ENCODE measurements at regions not wholly inside any gene's neighbourhood (a gene's known extent, or its start where the extent isn't known, plus 50 kb on each side); places are given as distances from the start of the nearest gene placed in this dataset.

DNA sequence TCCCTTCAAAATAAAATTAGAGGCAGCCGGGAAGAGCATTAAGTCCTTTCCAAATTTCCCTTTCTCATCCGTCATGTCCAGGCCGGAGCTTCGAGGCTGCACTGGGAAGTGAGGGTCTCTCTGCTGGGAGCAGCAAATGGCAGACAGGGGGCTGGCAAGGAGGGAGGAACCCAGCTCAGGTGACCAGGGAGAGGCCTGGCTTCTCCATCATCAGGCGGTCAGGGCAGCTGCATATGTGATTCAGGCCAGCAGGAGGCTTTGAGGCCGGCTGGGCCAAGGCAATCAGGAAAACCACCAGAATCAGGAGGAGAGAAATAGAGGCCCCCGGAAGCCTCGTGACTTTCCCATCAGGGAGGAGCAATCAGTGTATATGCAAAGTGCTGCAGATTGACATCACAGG lies 85.0 kb upstream of the RPL38 start:
- TF ChIP-seq, protein P1, sequence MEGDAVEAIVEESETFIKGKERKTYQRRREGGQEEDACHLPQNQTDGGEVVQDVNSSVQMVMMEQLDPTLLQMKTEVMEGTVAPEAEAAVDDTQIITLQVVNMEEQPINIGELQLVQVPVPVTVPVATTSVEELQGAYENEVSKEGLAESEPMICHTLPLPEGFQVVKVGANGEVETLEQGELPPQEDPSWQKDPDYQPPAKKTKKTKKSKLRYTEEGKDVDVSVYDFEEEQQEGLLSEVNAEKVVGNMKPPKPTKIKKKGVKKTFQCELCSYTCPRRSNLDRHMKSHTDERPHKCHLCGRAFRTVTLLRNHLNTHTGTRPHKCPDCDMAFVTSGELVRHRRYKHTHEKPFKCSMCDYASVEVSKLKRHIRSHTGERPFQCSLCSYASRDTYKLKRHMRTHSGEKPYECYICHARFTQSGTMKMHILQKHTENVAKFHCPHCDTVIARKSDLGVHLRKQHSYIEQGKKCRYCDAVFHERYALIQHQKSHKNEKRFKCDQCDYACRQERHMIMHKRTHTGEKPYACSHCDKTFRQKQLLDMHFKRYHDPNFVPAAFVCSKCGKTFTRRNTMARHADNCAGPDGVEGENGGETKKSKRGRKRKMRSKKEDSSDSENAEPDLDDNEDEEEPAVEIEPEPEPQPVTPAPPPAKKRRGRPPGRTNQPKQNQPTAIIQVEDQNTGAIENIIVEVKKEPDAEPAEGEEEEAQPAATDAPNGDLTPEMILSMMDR (IDR thresholded peaks at IDR 0.05): no peak
- DNase-seq (ENCODE audit: low spot score) (no peak), ATAC-seq (ENCODE audit: low FRiP score) (no peak)

DNA sequence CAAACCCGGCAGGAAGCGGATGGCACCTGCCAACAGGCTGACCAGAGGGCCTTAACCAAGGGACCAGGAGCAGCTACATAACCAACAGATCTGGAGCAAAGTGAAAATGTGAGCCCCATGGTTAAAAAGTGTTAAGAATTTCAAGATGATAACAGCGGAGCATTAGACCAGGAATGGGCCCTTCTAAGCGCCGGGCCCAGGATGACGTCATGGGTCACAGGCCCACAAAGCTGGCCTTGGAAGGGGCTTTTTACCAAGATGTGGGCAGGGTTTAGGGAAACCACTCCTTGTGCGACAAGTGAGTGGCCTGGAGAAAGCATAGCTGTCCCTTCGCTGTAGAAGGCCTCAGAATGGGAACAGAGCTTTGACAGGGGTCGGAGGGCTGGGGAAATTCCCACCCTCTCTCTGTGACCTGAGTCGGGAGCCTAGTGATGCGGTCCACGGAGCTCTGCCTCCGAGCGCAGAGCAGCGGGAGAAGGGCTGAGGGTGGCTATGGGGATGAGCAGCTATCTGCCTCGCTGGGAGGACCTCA lies 84.4 kb upstream of the RPL38 start:
- no peak for DNase-seq (ENCODE audit: low spot score)
- no peak for ATAC-seq (ENCODE audit: low FRiP score)
- TF ChIP-seq, protein P1 (IDR thresholded peaks at IDR 0.05): no peak

DNA sequence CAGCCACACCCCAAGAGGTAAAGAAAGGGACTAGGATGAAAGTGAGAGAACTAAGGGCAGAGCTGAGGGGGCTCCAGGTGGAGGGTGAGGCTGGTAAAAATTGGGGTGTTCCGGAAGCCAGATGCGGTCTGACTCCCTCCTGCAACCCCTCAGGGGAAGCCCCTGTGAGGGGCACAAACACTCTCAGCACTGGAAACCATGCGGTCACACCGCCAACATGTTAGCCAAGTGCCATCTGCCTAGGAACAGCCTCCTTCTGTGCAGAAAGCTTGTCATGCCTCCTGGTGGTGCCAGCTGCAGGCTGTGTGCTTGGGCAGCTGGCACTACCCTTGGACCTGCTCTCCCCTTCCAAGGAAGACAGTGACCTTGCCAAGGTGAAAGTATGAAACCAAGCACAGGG lies 83.5 kb upstream of the RPL38 start:
- DNase-seq (ENCODE audit: low spot score) (no peak), ATAC-seq (ENCODE audit: low FRiP score) (no peak)
- TF ChIP-seq, protein P1 (IDR thresholded peaks at IDR 0.05): no peak

DNA sequence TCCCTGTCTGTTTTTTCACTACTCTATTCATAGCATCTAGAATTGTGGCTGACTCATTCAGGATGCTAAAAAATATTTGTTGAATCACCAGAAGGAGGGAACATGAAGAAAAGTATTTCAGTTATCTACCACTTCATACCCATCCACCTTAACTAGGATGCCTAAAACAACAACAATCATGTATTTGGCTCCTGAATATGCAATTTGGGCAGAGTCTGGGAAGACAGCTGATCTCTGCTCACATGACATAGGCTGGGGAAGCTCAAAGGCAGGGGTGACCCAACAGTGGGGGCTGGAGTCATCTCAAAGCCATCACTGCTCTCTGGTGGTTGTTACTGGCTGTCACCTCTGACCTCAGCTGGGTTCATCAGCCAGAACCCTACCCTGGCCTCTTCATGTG lies 80.1 kb upstream of the RPL38 start:
- TF ChIP-seq, protein P1 (IDR thresholded peaks at IDR 0.05): no peak
- ATAC-seq (ENCODE audit: low FRiP score) (no peak), DNase-seq (ENCODE audit: low spot score) (no peak)

DNA sequence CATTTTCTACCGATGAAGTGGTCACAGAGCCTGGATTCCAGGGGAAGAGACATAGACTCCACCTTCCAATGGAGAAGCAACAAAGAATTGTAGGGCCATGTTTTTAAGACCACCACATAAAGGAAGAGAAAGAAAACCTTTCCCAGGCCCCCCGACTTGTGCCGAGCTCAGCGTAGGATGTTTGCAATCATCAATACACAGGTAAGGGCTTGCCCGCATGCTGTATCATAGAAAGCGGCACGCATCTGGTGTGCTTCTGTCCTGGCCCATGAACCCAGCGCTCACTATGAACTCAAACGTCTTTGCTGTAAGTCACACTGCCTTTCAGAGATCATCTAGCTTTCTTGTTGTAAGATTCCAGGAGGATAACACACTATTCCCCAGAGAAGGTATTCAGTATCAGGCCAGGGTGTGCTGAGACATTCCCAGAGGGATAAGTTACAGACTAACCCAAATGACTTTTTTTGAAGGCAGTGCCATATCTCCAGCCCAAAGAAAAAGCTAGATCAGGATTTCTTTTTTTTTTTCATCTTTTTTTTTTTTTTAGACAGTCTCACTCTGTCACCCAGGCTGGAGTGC lies 79.5 kb upstream of the RPL38 start:
- DNase-seq (ENCODE audit: low spot score) (no peak), ATAC-seq (ENCODE audit: low FRiP score) (no peak)
- TF ChIP-seq, protein P1 (IDR thresholded peaks at IDR 0.05): no peak

DNA sequence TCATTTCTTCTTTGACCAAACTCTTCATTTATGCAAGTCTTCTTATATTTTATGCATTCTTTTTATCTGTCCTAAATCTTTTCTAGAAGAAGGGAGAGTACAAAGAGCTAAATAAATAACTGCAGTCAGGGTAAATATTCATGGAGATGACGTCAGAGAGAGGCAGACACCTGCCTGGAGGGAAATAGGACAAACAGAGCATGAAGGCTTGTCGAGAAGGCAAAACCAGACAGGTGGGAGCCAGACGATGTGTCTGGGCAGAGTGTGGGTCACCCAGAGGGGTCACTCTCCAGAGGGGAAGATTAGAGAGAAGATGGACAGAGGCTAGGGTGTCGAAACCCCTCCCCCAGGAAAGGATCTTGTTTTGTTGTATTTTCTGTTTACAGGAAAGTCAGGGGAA lies 78.3 kb upstream of the RPL38 start:
- TF ChIP-seq, protein P1 (IDR thresholded peaks at IDR 0.05): no peak
- DNase-seq (ENCODE audit: low spot score) (no peak), ATAC-seq (ENCODE audit: low FRiP score) (no peak)

DNA sequence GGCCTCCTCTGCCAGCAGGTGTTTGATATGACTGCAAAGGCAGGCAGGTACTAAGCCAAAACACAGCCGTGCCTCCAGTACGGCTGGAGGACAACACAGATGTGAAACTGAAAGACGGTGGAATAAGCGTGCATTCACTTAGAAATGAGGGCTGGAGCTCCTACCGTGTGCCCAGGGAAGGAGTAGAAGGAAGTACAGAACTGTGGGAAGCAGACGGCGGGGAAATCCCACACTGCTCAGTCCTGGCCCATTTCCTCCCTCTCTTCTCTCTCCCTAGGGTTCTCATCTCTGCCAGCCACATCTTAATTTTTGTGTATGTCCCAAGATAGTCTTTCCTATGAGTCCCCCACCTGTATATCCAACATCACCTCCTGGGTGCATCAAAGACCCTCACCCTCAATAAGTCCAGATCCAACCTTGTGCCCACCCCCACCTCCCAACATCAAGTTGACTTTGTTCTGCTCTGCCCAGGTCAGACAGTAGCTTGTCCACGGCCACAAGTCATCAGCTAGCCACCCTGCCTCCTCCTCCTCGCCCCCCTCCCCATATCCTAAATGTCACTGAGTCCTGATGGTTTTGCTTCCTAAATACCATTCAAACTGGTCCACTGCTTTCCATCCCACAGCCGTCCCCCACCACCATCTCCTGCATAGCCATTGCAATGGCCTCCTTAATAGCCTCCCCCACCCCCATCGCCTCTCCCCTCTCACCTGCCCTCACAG lies 77.1 kb upstream of the RPL38 start:
- DNase-seq (ENCODE audit: low spot score): no peak
- TF ChIP-seq, protein P1 (IDR thresholded peaks at IDR 0.05): no peak
- ATAC-seq (ENCODE audit: low FRiP score): no peak

Data from omental fat pad (tissue), 3 donors.